GM12891 (cell line): ENCODE measurements at regions not wholly inside any gene's neighbourhood (a gene's known extent, or its start where the extent isn't known, plus 50 kb on each side); places are given as distances from the start of the nearest gene placed in this dataset.

ENCODE experiments used
- PAX5 ChIP-seq: IDR thresholded peaks from 2 replicates; pipeline ENCODE4 v1.6.1; 2011; ENCODE audit warnings: low read length, moderate library complexity, mild to moderate bottlenecking; ENCODE audit not compliant: insufficient read depth, severe bottlenecking
- POLR2A ChIP-seq: IDR thresholded peaks from 2 replicates; pipeline ENCODE4 v1.6.1; 2011; ENCODE audit warnings: low read depth, low read length, control low read depth
- POLR2AphosphoS5 ChIP-seq: IDR thresholded peaks from 2 replicates; pipeline ENCODE4 v1.6.1; 2011; ENCODE audit warnings: low read depth, low read length, control low read depth
- POU2F2 ChIP-seq: IDR thresholded peaks from 2 replicates; pipeline ENCODE4 v1.6.1; 2011; ENCODE audit warnings: low read depth, mild to moderate bottlenecking, control low read depth, low read length, moderate library complexity
- TAF1 ChIP-seq: IDR thresholded peaks from 2 replicates; pipeline ENCODE4 v1.6.1; 2011; ENCODE audit warnings: low read depth, low read length, control low read depth

GRCh38 chr12:74242088-74242487 is 295.5 kb upstream of the ATXN7L3B start:
- no peak for TF ChIP-seq POLR2AphosphoS5
- TF ChIP-seq POLR2A, result no peak
- no peak for TF ChIP-seq TAF1
- TF ChIP-seq POU2F2, result no peak
- TF ChIP-seq PAX5, result no peak
